NCI-H1105 (cell line): ENCODE measurements at regions not wholly inside any gene's neighbourhood (a gene's known extent, or its start where the extent isn't known, plus 50 kb on each side); places are given as distances from the start of the nearest gene placed in this dataset.
"Not testable (repeated sequence)": the region's sequence is repeated elsewhere in the genome, so short reads cannot be mapped to it uniquely, and the experiment has no call there.

Experiments used
- DNase-seq: peaks from one replicate; lab custom pipeline; 2025; lab: John Stamatoyannopoulos, UW

- DNase-seq, result no peak
Measured at GRCh38 chr3:27779176-27779575, 57.1 kb upstream of the EOMES start.

GRCh38 chr3:27789420-27789819 is 67.3 kb upstream of the EOMES start:
- DNase-seq, result no peak

GRCh38 chr3:27791956-27792355 is 69.8 kb upstream of the EOMES start:
- no peak for DNase-seq

- DNase-seq, result no peak
Measured at GRCh38 chr3:27792869-27793268, 70.7 kb upstream of the EOMES start.

GRCh38 chr3:27794211-27794610 is 72.1 kb upstream of the EOMES start:
- DNase-seq, result no peak

GRCh38 chr3:27796365-27796875 is 74.3 kb upstream of the EOMES start:
- no peak for DNase-seq

- DNase-seq, result no peak
Measured at GRCh38 chr3:27797773-27798172, 75.7 kb upstream of the EOMES start.

GRCh38 chr3:27800261-27800660 is 78.1 kb upstream of the EOMES start:
- DNase-seq, result no peak

GRCh38 chr3:27802425-27802824 is 80.3 kb upstream of the EOMES start:
- DNase-seq, result no peak

GRCh38 chr3:27802849-27803248 is 80.7 kb upstream of the EOMES start:
- no peak for DNase-seq

- no peak for DNase-seq
Measured at GRCh38 chr3:27805282-27805681, 83.2 kb upstream of the EOMES start.

- DNase-seq, result no peak
Measured at GRCh38 chr3:27813255-27813654, 91.1 kb upstream of the EOMES start.

- not testable (repeated sequence) for DNase-seq
Measured at GRCh38 chr3:27821609-27822008, 99.5 kb upstream of the EOMES start.

GRCh38 chr3:27824312-27825200 is 102.4 kb upstream of the EOMES start:
- DNase-seq, result no peak

- DNase-seq, result no peak
Measured at GRCh38 chr3:27826448-27826847, 104.3 kb upstream of the EOMES start.

GRCh38 chr3:27827041-27827440 is 104.9 kb upstream of the EOMES start:
- DNase-seq, result no peak

- DNase-seq, result no peak
Measured at GRCh38 chr3:27840807-27841594, 118.9 kb upstream of the EOMES start.

GRCh38 chr3:27844052-27844675 is 122.0 kb upstream of the EOMES start:
- DNase-seq, result no peak

GRCh38 chr3:27847697-27848096 is 125.6 kb upstream of the EOMES start:
- no peak for DNase-seq

GRCh38 chr3:27848826-27849225 is 126.7 kb upstream of the EOMES start:
- no peak for DNase-seq

GRCh38 chr3:27859821-27860220 is 137.7 kb upstream of the EOMES start:
- no peak for DNase-seq
